HG03457 (cell line): ENCODE measurements at regions not wholly inside any gene's neighbourhood (a gene's known extent, or its start where the extent isn't known, plus 50 kb on each side); places are given as distances from the start of the nearest gene placed in this dataset.
"Not testable (repeated sequence)": the region's sequence is repeated elsewhere in the genome, so short reads cannot be mapped to it uniquely, and the experiment has no call there.

Source experiments
- ATAC-seq: cut with Tn5 transposase; IDR thresholded peaks from one replicate; pipeline ENCODE4 v1.9.1; 2021; ENCODE audit warnings: moderate number of reproducible peaks; ENCODE audit not compliant: unreplicated experiment

DNA sequence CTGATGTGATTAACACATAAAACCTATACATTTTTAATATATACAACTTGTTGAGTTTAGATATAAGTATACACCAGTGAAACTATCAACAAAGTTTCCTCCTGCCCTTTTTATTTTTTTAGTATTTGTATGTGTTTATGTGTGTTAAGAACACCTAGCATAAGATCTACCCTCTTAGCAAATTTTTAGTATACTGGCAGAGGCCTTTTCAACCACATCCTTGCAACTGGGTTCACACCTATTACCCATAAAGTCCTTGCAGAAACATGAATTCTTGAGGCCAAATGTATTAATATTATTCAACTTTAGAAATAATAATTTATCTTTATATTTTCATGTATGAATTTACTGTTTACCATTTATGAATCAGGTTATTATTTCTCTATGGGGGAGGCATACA lies 119.7 kb upstream of the CRIM1 start:
- ATAC-seq: no peak

DNA sequence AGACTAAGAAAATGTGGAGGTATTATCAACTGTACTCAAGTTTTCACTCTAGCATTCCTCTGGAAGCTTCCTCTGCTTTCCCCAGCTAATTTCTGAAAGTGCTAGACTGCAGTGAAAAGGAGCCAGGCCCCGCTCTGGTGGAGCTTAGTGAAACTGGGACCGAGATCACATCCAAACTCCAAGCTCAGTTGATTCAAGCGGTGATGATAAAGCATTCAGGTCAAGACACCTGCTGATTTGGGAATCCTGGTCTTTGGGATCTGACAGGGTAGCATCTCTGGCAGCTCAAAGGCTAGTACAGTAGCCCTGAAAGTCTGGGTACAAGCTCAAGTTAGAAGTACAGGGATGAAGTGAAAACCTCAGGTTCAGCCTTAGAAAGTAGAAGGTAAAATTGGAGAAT lies 120.2 kb upstream of the CRIM1 start:
- no peak for ATAC-seq

DNA sequence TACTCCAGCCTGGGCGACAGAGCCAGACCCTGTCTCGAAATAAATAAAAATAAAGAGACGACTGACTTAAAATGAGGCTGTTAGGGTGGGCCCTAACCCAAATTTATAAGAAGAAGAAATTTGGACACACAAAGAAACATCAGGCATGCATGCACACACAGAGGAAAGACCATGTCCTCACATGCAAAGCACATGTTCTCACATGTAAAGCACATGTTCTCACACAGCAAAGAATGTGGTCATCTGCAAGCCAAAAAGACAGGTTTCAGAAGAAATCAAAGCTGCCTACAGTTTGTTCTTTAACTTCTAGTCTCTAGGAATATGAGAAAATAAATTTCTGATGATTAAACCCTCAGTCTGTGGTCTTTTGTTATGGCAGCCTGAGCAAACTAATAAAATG lies 132.3 kb upstream of the CRIM1 start:
- no peak for ATAC-seq

DNA sequence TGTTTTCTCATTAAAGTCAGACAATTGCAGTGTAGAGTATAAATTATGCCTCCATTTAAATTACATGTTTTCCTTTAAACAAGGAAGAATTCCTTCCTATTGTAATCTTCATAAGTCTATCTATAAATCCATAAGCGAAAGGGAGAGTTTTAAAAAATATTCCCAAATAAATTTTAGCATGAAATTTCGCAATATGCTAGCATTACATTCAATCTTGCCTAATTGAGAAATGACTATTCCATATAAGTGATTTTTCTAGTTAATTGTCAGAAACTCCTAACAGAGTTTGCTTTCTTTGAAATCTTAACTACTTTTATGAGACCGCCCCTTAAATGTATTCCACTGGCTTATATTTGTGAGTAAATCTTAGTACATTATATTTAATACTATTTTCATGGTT lies 133.1 kb upstream of the CRIM1 start:
- no peak for ATAC-seq

DNA sequence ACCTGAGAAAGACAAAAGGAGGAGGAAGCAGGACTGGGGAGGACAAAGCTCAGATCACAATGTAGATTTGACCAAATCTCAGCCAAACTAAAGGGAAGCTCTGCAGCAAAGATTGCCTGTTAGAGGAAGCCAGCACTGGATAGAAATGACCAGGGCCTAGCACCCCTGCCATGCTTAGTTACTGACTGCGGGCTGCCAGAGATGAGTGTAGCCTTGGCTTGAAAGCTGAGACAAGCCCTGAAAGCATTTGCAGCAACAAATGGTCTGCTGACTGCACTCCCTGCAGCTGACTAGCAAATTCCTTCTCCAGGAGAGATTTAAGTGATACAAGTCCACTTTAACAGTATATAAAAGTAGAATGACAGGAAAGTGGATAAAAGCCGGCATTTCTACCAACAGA lies 140.9 kb upstream of the CRIM1 start:
- ATAC-seq: no peak

DNA sequence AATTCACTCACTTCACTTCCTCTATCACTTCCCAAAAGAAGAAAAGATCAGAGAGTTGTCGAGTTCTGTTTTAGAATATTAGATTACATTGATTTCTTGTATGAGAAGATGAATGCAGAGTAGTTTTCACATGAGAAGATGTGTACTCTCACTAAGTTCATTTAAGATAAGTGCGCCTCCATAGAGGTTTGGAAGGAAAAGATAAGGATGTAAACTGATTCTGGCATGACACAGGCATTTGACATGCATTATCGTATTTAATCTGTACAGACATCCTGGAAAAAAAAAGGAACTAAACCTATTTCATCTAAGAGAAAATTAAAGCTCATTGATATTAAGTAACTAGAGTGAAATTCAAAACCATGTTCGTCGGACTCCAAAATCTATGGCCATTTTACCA lies 152.2 kb upstream of the CRIM1 start:
- no peak for ATAC-seq

DNA sequence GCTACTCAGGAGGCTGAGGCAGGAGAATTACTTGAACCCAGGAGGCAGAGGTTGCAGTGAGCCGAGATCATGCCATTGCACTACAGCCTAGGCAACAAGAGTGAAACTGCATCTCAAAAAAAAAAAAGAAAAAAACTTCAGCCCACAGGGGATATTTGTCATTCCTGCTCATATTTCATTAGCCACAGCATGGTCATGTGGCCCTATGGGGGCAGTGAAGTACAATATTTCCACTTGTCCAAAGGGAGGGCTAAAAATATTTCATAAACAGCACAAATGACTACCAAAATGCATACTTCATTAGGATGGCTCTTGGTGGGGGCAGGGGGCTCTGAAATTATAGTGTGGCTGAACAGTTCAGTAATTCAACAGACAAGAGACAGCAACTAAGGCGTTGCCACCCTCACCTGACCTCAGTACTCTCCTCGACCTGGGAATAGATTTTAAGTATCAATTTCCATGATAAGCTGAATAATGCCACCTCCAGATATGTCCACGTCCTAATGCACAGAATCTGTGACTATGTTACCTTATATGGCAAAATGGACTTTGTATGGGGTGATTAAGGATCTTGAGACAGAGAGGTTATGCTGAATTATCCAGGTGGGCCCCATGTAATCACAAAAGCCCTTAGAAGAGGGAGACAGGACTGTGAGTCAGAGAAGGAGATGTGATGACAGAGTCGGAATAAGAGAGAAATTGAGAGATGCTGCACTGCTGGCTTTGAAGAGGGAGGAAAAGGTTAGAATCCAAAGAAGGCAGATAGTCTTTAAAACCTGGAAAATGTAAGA lies 158.2 kb upstream of the CRIM1 start:
- no peak for ATAC-seq

DNA sequence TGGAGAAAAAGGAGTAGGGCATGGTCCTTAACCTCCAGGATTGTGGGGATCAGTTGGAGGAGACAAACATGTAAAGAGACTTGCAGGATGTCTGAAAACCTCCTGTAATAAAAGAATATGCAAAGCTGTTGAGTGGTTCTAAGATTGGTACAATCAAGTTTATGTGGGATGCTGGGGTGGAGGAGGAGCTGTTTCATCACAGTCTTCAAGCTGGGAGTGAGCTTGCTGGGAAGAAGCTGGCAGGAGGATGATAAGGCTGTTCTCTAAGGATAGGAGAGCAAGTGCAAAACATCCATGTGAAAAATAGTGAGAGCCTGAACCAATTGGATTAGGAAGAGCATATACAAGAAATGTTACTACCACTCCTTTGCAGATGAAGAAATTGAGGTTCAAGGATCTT lies 161.9 kb upstream of the CRIM1 start:
- no peak for ATAC-seq

DNA sequence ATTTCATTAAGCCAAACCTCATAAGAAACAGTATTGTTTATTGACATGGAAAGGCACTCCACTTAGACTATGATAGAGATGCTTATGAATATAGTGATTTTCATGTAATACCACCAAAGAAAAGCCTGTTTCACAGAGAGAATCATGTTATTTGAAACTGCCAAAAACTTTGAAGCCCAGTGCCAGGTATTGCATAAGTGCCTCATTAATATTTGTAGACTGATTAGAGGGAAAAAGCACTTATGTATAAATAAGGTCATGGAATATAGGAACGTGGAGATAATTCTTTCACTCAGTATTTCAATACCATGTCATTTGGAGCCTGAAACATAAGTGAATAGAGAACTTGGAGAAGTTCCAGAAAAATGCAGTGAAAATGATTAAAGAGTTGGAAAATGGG lies 162.6 kb upstream of the CRIM1 start:
- ATAC-seq: no peak

DNA sequence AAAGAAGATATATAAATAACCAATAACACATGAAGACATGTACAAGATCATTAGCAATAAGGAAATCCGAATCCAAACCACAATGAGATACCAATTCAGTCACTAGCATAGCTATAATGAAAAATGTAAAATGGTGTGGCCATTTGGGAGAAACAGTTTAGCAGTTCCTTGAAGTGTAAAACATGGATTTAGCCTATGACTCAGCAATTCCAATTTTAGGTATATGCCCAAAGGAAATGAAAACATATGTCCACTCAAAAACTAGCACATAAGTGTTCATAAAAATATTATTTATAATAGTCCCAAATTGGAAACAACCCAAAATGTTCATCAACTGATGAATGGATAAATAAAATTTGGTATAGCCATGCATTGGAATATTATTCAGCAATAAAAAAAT lies 165.5 kb upstream of the CRIM1 start:
- no peak for ATAC-seq

DNA sequence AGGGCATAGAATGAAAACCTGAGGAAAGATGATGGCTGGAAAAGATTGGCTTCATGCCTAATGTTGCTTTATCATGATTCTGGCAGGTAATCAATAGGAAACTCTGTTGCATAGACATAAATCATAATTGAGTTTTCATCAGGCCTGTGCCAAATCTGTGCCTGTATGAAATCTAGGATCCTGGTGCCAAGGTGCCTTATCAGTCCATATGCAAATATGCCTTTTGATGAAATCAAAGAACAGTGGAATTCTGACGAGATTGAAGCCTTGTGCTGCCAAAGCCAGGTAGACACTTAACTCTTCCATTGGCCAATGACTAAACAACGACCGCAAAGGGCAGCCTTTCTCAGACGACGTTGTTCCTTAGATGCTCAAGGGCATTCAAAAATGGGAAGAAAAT lies 170.0 kb upstream of the CRIM1 start:
- no peak for ATAC-seq

DNA sequence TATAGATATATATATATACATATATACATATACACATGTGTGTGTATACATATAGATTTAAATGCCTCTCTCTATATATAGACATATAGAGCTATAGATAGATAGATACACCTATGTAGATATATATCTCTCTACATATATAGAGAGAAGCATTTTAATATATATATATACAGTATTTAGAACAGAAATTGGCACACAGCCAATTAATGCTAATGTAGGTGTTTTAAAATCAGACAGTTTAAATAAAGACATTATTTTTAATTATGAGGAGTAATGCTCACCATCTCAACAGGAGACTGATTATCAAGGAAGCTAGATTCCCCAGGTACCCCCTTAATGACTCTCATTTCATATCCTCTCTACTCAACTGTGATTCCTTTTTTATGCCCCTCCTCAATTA lies 170.7 kb upstream of the CRIM1 start:
- ATAC-seq: no peak

DNA sequence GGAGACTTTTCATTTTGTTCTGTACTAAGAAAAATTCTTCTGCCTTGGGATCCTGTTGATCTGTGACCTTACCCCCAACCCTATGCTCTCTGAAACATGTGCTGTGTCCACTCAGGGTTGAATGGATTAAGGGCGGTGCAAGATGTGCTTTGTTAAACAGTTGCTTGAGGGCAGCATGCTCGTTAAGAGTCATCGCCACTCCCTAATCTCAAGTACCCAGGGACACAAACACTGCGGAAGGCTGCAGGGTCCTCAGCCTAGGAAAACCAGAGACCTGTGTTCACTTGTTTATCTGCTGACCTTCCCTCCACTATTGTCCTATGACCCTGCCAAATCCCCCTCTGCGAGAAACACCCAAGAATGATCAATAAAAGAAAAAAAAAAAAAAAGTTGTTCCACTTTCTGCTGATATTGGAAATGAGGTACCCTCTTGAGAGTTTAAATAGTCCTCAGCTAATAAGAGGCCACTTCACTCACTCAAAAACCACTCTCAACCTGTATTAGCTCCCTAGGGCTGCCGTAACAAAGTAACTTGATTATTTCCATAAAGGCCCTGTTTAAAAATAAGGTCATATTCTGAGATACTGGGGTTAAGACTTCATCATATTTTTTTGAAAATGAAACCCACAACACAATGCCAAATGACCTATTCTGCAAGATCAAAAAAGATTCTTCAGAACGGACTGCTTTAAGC lies 174.6 kb upstream of the CRIM1 start:
- ATAC-seq: not testable (repeated sequence)

DNA sequence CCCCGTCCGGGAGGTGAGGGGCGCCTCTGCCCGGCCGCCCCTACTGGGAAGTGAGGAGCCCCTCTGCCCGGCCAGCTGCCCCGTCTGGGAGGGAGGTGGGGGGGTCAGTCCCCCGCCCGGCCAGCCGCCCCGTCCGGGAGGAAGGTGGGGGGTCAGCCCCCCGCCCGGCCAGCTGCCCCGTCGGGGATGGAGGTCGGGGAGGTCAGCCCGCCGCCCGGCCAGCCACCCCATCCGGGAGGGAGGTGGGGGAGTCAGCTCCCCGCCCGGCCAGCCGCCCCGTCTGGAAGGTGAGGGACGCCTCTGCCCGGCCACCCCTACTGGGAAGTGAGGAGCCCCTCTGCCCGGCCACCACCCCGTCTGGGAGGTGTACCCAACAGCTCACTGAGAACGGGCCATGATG lies 175.3 kb upstream of the CRIM1 start:
- ATAC-seq: not testable (repeated sequence)

DNA sequence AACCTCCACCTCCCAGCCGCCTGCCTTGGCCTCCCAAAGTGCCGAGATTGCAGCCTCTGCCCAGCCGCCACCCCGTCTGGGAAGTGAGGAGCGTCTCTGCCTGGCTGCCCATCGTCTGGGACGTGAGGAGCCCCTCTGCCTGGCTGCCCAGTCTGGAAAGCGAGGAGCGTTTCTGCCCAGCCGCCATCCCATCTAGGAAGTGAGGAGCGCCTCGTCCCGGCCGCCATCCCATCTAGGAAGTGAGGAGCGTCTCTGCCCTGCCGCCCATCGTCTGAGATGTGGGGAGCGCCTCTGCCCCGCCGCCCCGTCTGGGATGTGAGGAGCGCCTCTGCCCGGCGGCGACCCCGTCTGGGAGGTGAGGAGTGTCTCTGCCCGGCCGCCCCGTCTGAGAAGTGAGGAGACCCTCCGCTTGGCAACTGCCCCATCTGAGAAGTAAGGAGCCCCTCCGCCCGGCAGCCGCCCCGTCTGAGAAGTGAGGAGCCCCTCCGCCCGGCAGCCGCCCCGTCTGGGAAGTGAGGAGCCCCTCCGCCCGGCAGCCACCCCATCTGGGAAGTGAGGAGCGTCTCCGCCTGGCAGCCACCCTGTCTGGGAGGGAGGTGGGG lies 175.8 kb upstream of the CRIM1 start:
- ATAC-seq: not testable (repeated sequence)

DNA sequence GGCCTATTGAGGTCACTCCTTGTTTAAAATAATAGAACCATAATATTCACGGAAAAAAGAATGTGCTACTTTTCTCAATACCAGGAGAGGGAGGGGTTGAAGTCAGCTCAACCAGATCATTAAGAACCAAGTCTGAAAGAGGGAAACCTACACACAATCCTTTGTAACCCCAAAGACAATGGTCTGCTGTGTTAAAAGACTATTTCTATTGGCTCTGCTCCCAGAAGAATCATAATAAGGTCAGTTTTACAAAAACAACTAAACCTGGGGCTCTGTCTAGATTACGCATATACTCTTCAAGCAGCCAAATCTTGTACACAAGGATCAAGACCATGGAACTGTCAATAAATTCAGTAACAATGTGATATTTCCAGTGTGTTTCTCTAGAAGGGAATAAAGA lies 177.2 kb upstream of the CRIM1 start:
- ATAC-seq: no peak

DNA sequence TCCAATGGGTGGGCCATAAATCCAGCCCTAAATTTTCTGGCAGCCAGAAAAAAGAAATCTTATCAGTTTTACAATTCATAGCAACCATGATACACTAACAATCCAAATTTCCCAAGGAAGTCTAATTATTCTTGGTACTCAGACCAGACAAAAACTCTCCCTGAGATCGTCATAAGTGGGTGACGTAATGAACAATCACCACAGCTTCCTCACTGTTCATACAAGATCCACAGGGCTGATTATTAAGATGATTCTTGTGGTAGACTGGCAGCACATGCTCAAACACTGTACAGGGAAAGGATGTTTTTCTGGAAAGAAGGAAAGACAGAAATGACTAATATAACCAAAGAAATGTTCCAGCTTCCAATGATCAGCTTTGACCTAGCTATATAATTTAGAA lies 178.3 kb upstream of the CRIM1 start:
- ATAC-seq: no peak

DNA sequence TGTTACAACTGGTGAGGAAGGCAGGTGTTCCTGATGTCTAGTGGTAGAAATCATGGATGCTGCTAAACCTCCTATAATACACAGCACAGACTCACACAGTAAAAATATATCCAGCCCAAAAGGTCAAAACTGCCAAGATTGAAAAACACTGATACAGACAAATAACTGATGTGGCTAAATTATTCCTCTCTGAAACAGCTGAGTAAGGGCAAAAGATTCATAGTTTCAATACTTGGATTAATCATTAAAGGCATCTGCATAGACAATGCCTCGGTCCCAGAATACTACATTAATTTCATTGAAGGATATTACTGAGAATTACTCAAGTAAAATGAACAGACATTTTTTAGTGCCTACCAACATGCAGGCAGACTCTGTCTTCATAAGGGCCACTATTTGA lies 180.7 kb upstream of the CRIM1 start:
- no peak for ATAC-seq

DNA sequence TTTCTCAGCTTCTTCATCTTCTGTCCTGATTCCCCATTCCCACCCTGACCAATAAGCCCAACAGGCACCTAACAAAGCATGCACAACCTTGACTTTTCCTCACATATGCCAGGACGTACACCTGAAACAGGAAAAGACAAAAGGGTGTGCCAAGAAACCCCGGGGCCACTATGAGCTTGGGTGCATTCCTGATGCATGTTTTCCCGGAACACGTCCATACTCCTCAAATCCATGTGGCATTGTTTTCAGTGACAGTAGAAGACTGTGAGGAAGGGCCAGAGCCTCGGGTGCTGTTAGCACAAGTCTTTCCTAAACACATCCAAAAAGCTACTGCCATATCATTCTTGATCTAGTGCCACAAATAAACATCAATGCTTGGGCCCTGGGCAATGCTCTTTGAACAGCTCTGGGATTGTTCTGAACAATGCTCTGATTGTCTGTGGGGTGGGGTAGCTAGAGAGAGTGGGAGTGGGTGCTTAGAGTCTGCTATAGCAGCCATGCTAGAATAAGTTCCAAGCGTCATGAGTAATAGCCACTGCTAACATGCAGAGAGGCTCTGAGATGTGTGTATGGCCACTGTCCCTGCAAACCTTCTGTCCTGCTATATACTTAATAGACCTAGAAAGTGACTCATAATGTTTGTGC lies 181.7 kb upstream of the CRIM1 start:
- ATAC-seq: no peak

DNA sequence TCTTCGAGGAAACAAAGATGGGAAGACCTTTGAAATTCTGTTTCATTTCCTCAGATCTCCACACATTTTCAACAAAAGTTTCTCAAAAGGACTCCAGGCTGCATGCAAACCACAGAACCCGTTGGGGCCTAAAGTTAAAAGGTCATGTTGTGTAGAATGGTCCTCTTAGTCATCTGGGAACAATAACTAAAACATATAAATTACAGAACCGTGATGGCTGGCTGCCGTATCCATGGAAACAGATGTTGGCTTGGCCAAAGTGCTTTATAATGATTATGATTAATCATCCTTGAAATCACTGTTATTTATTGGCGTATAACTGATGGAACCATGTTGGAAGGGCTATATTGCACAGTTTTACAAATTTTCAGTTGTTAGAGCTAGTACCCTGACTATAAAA lies 182.8 kb upstream of the CRIM1 start:
- ATAC-seq: no peak

DNA sequence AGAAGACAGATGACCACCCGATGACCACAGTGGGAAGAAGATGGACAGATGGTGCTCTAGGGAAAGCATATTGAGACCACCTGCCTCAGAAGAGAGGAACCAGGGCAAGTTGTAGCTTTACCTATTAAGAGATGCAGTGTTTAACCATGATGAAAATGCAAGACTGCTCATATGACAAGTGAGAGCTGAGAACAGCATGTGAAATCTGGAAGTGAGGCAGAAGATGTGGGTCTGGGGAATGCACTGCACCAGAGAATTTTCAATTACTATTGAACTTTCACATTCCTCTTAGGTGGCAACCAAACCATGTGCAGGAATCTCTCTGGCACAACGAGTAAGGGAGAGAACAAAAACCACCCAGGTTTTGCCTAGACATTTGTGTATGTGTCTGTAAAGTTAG lies 184.8 kb upstream of the CRIM1 start:
- no peak for ATAC-seq

DNA sequence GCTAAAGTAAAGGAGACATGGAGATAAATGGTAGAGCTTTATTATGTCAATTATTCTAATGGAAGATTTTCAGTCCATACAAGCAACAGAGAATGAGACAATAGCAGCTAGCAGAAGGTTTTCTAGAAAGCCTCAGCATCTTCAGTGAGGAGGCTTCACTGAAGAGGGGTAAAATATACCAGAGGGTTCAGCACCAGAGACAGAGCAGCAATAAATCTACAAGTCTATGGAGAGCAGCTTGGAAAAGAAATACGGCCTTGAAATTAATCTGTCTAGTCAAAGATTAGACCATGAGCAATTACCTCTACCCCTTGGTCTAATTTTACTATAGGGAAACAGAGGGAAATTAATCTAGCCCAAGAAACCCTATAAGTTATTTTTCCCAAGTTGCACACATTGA lies 185.7 kb upstream of the CRIM1 start:
- no peak for ATAC-seq
